Stimulated activated CD4-positive, alpha-beta T cell treated with anti-CD3 and anti-CD28 coated beads, TNF-alpha, amount 100 ng/mL, for 4 hours (primary cell): ENCODE measurements at regions not wholly inside any gene's neighbourhood (a gene's known extent, or its start where the extent isn't known, plus 50 kb on each side); places are given as distances from the start of the nearest gene placed in this dataset.
"Not testable (repeated sequence)": the region's sequence is repeated elsewhere in the genome, so short reads cannot be mapped to it uniquely, and the experiment has no call there.

ENCODE experiments used
- DNase-seq, 3 experiments: peaks; one replicate each; pipeline ENCODE4 v3.0.0-alpha.2; 2020; ENCODE audit warnings: low read depth in 3 of 3

- DNase-seq, result no peak
These were observed 233.7 kb downstream of the EN1 start for GRCh38 chr2:118613737-118614136.

DNA sequence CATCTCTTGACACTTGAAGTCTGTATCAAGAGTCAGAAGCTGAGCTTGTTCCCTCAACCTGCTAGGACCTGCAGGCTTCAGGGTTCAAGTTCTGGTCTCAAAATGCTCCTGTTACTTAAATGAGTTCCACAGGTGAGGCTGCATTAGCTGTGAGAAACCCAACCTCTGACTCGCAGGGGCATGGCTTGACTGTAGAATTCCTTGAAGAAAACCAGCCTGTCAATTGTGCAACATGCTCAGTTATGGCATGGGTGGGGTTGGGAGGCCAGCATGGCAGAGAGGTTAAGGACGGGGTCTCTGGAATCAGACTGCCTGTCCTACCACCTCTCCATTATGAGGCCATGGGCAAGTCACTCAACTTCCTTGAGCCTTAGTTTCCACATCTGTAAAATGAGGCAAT lies 235.8 kb downstream of the EN1 start:
- no peak for DNase-seq

GRCh38 chr2:118609138-118609537 lies 238.3 kb downstream of the EN1 start:
- DNase-seq, result no peak

DNA sequence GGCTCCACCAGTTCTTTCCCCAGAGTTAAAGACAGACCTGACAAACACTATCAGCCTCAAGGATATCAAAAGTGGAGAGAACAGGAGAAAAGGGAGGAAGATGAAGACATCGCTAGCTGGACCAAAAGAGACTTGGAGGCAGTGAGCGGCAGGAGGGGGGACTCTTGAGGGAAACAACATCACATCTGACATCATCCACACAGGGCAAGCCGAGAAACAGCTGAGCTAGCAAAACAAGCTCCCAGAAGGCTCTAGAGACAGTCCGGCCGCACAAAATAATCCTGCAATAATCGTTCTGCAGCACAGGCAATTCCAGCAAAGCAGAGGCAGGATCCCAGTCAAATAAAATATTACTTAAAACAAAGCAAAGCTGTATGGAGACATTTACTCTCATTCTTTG lies 239.8 kb downstream of the EN1 start:
- DNase-seq, result no peak

- DNase-seq, result no peak
These were observed 242.6 kb downstream of the EN1 start for GRCh38 chr2:118604811-118605210.

DNA sequence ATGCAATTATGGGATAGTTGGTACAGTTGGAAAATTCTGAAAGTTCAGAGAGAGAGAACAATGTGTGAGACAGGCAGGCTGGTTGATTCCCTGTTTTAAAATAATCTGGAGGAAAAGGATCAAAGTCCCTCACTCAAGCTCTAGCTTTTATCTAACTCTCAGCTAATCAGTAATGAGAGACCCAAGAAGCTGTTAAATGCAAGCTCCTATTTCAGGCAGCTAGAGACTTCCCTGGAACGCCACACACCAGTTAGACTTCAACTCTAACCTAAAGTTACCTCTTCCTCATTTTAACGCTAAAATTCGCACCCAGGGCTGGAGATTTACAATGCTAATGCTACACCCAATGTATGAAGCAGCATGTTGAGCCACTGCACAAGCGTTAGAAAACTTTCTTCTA lies 243.1 kb downstream of the EN1 start:
- no peak for DNase-seq

GRCh38 chr2:118599141-118599540 lies 248.3 kb downstream of the EN1 start:
- DNase-seq, result no peak

GRCh38 chr2:118596620-118597019 lies 250.8 kb downstream of the EN1 start:
- no peak for DNase-seq

DNA sequence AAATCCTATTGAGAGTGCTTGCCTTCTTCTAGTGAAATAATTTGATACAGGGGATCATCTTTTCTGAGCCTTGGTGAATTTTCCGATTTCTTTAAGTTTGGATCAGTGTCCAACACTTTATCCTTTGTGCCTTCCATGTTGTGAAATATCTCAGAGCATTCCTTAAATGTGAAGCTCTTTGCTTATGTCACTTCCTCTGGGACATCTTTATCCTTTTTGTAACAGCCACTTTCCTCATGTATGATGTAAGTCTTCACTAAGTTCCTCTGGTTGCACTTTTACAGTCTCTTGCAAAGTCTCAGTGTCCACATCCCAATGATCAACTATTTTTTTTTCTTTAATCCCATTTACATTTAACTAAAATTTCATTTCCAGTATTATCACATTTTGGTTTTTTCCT lies 254.2 kb downstream of the EN1 start:
- DNase-seq, result no peak

DNA sequence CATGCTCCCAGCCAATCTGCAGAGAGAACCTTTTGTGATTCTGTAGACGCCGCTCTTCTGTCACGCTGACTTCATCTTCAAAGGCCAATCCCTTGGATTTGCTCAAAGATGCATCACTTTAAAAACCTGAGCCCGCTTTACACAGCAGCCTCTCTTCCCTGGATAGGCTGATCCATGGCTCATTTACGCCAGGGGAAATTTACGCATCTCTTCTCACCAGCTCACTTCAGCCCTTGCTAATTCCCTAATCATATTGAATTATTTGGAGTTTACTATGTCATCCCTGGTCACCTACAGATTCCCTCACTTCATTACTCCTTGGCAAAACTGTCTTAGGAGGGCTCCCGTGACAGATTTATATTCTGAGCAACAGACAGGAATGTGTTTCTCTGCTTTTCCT lies 256.2 kb downstream of the EN1 start:
- no peak for DNase-seq

DNA sequence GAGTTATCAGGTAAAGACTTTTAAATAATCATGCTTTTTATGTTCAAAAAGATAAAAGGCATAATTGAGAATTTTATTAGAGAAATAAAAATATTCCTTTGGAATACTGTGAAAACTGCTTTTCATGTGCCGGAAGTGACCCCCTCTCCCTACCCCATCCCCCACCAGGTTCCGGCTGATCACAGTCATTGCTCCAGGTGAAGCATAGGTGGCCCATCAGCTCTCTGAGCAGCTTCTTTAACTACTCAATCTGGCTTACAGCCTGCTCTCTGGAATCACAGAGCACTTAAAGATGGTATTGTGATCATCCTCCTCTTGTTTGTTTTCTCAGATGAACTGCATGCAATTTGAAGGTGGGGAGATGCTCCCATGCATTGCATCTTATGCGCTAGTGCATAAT lies 257.7 kb downstream of the EN1 start:
- DNase-seq, result no peak

- no peak for DNase-seq
These were observed 258.6 kb downstream of the EN1 start for GRCh38 chr2:118588850-118589249.

DNA sequence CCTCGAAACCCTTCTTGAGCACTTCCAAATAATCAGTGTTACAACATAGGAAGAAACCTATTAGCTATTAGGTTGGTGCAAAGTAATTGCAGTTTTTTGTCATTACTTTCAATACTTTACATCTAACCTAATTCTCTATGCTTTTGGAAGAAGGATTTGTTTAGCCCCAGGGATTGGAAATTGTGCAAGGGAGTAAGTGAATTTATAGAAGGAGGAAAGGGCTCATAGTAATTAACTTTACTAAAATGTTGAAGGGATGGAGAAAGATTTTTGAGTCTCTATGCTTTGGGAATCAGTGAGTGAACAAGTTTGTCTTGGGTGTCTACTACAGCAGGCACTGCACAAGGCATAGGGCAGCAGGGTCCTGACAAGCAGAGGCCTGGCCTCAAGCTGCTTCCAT lies 261.1 kb downstream of the EN1 start:
- DNase-seq, result no peak

DNA sequence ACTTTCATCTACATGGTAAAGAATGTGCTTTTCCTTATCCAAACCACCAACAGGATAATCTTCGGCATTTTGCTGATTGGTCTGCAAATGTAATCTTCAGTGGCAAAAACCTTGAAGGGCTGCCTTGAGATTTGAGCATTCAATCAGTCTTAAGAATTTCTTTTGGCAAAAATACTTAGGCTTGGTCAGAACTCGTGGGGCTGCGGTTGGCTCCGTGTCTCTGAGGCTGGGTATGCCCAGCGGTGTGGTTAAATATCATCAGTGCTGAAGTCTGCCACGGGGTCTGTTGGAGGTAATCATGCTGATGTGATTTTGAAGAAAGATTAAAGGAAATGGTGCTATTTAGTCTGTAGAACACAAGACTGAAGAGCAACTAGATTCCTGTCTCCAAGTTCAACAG lies 262.6 kb downstream of the EN1 start:
- DNase-seq, result no peak

GRCh38 chr2:118584062-118584749 lies 263.2 kb downstream of the EN1 start:
- no peak for DNase-seq

- no peak for DNase-seq
These were observed 265.4 kb downstream of the EN1 start for GRCh38 chr2:118582058-118582457.

DNA sequence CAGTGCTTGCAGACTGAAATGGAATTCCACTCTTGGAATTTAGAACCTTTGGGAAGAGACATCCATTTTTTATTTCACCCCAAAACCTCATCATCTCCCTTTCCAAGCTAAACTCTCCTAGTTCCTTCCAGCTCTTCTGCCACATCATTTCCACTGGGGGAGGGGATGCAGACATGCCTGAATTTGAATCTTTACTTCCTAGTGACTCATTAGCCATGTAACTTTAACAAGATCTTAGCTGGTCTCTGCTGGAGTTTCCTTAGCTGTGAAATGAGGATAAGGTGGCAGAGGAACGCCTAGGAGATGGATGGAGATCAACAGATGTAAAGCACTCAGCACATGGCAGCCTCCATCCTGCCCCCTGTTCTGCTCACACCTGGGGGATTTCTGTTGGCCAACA lies 266.8 kb downstream of the EN1 start:
- DNase-seq, result no peak

DNA sequence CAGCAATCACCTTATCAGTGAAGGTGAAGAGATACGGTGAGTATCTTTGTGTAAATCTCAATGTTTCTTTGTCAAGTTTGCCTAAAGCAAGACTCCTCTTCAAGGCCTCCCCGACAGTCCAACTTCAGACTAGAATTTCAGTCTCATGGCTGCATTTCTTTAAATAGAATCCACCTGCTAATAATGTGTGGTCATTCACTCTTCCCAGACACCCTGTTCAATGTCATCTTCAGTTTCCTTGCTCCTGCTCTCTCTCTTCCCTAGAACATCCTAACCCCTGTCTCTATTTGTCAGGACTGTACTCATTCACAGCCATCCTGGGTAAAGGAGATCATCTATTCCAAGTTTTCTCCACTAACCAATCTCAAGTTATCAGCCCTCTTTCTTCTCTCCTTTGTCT lies 267.3 kb downstream of the EN1 start:
- no peak for DNase-seq

DNA sequence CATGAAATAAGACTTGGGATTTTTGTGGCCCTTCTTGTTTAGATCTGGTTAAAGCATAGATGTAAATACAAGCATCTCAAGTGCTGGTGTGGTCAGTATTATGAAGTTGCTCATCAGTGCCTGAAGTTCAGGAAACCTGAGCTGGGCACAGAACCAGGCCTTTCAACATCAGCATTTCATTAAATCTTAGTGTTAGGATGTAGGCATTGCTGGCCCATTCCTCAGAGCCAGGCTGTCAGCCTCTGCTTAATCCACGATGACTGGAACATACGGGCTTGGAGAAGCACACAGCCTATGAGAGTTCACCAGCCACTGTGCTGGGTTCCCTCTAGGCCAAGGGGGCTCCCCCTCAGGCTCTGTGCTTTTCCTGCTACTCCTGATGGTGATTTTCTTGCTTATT lies 270.2 kb downstream of the EN1 start:
- DNase-seq, result no peak

DNA sequence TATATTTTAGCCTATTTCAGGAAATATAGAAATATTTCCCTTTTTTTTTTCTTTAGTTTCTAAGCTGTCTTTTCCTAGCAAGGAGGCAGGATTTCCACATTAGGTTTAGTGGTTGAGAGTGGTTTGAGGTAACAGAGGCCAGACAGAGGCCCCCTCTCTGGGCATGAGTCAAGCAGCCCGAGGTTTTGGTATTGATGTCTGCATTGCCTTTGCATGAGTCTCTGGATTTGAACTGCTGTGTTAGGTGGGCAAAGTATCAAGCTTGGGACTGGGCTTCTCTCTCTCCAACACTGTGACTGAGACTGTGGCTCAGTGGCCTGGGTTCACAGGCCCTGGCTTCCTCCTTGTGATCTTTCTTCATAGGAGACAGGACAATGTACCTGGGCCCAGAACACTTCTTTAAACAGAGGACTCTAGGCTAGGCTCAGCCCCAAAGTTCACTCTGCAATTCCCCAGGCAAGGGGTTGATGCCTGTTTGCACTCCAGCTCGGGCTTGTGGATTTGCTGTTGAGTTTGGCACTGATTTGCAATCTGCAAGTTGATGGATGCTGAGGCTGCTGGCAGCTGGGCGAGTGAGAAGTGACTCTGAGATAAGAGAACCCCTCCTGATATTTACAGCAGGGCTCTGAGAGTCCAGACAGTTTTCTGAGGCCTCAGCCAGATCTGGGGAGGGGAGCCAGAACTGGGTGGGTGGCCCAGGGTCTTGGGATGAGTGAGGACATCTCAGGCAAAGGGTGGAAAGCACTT lies 271.2 kb downstream of the EN1 start:
- DNase-seq, result no peak

- not testable (repeated sequence) for DNase-seq
These were observed 275.1 kb downstream of the EN1 start for GRCh38 chr2:118572380-118572779.

- DNase-seq, result no peak
These were observed 277.4 kb downstream of the EN1 start for GRCh38 chr2:118569876-118570535.

GRCh38 chr2:118568700-118569099 lies 278.7 kb downstream of the EN1 start:
- no peak for DNase-seq
